Caco-2 (cell line): ENCODE measurements at regions not wholly inside any gene's neighbourhood (a gene's known extent, or its start where the extent isn't known, plus 50 kb on each side); places are given as distances from the start of the nearest gene placed in this dataset.

Experiments used
- BruUV-seq: library from RNA; stranded (reverse); fragments of 400-500 nt; replicated peaks from 2 replicates; lab custom pipeline; 2021; lab: Mats Ljungman, UMichigan
- CTCF ChIA-PET: fragments of 300-600 bp; sonication (Branson Sonifier 250); formaldehyde crosslinking; loops from one replicate; lab custom pipeline; 2022; ENCODE audit warnings: antibody characterized with exemption; lab: Charles Lee
- POLR2A ChIA-PET: fragments of 300-600 bp; sonication (Branson Sonifier 250); formaldehyde crosslinking; loops from one replicate; lab custom pipeline; 2022; ENCODE audit warnings: antibody characterized with exemption; lab: Charles Lee
- DNase-seq, 2 experiments: peaks; one replicate each; pipeline versions ENCODE4 v3.0.0 to v3.0.0-alpha.2; 2020 to 2022
- H3K27me3 ChIP-seq: replicated peaks from 2 replicates; pipeline ENCODE4 v1.6.0; 2011; ENCODE audit warnings: low read length; ENCODE audit not compliant: control insufficient read depth, insufficient read depth
- H3K36me3 ChIP-seq: 2 replicates; pipeline ENCODE4 v1.5.1; 2011; ENCODE audit warnings: low read length; ENCODE audit not compliant: control insufficient read depth, insufficient read depth
- H3K4me1 ChIP-seq: fragments of 250-450 bp; sonication (Bioruptor Pico); 2 replicates; pipeline ENCODE4 v1.5.1; 2020; ENCODE audit warnings: mild to moderate bottlenecking
- H3K4me3 ChIP-seq: 2 replicates; pipeline ENCODE4 v1.5.1; 2011; ENCODE audit warnings: low read depth, mild to moderate bottlenecking, control low read depth, low read length
- H3K9me3 ChIP-seq: fragments of 250-450 bp; sonication (Bioruptor Pico); 2 replicates; pipeline ENCODE4 v1.5.1; 2020; ENCODE audit warnings: mild to moderate bottlenecking, moderate library complexity
- H3K27ac Mint-ChIP-seq: one replicate; pipeline ENCODE4 v1.8.0; 2022; ENCODE audit warnings: mixed read lengths; ENCODE audit not compliant: unreplicated experiment
- H3K27me3 Mint-ChIP-seq: one replicate; pipeline ENCODE4 v1.8.0; 2022; ENCODE audit warnings: mixed read lengths; ENCODE audit not compliant: insufficient read depth, unreplicated experiment
- H3K36me3 Mint-ChIP-seq: one replicate; pipeline ENCODE4 v1.8.0; 2022; ENCODE audit warnings: mild to moderate bottlenecking, mixed read lengths; ENCODE audit not compliant: insufficient read depth, unreplicated experiment
- H3K4me1 Mint-ChIP-seq: one replicate; pipeline ENCODE4 v1.8.0; 2022; ENCODE audit warnings: low read depth, mixed read lengths; ENCODE audit not compliant: unreplicated experiment
- H3K4me3 Mint-ChIP-seq: one replicate; pipeline ENCODE4 v1.8.0; 2022; ENCODE audit warnings: mild to moderate bottlenecking, moderate library complexity, mixed read lengths; ENCODE audit not compliant: unreplicated experiment
- H3K9me3 Mint-ChIP-seq: one replicate; pipeline ENCODE4 v1.8.0; 2022; ENCODE audit warnings: mixed read lengths; ENCODE audit not compliant: unreplicated experiment
- intact Hi-C: fragments of 100-400 bp; cut with micrococcal nuclease; formaldehyde crosslinking; loops from one replicate; pipeline ENCODE4 v1.10.0; 2022; ENCODE audit not compliant: unreplicated experiment
- TF ChIP-seq, protein P1 (sequence below), 2 experiments: fragments of 200-600 bp in 1 of 2; IDR thresholded peaks; 1 replicate in 1 of 2; 2 replicates in 1 of 2; pipeline versions ENCODE4 v1.5.1 to v1.8.0; 2011 to 2022; ENCODE audit warnings: antibody characterized with exemption in 1 of 2, control low read depth in 1 of 2, inconsistent platforms in 1 of 2, low read depth in 1 of 2, low read length in 1 of 2, mild to moderate bottlenecking in 1 of 2, moderate library complexity in 1 of 2; ENCODE audit not compliant: insufficient read depth in 1 of 2, severe bottlenecking in 1 of 2, unreplicated experiment in 1 of 2

DNA sequence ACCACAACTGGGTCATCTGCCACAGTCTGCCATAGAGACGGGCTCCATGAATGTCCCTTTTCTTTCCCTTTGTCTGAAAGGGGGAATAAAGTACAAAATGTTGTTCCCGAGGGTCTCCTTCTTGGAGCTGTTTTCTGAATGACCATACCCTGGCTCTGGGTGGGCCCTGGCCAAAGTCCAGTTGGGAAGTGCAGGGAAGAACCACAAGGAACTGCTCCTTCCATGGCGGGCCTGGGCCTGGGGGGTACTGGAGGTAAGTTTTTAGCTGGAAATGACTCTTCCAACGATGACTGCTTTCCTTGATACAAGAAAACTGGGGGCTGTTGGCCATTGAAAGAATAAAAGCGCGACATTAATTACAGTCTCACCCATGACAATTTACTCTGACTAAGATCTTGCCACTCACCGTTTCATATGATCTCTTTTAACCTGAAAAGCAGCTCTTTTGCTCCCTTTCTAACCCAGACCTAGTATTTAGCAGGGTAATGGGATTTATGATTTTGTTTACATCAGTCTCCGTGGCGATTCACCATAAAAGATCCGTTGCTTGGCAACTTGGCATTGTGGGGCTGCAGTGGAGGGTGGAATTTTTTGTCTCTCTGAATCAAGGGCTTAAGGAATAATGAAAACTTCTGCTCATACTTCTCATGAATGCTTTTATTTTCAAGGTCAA is 89.2 kb upstream of the PTCH1 start:
- Histone ChIP-seq H3K4me1 (no peaks in the 10 kb centered on the region), H3K4me3 (no peak overlapping the region), H3K36me3 (no peaks in the 10 kb centered on the region), H3K9me3 (no peaks in the 10 kb centered on the region), H3K27me3 (no peaks in the 10 kb centered on the region)
- Mint-ChIP-seq H3K9me3 (no peaks in the 10 kb centered on the region), H3K4me3 (no peak overlapping the region), H3K4me1 (peaks cover 6% of the 10 kb centered on the region), H3K27ac (no peak overlapping the region), H3K36me3 (no peaks in the 10 kb centered on the region), H3K27me3 (peaks cover under 1% of the 10 kb centered on the region)
- no peak for DNase-seq
- ChIA-PET POLR2A (no interaction called here), CTCF (no interaction called here)
- intact Hi-C loops: no loop called here
- TF ChIP-seq, protein P1, sequence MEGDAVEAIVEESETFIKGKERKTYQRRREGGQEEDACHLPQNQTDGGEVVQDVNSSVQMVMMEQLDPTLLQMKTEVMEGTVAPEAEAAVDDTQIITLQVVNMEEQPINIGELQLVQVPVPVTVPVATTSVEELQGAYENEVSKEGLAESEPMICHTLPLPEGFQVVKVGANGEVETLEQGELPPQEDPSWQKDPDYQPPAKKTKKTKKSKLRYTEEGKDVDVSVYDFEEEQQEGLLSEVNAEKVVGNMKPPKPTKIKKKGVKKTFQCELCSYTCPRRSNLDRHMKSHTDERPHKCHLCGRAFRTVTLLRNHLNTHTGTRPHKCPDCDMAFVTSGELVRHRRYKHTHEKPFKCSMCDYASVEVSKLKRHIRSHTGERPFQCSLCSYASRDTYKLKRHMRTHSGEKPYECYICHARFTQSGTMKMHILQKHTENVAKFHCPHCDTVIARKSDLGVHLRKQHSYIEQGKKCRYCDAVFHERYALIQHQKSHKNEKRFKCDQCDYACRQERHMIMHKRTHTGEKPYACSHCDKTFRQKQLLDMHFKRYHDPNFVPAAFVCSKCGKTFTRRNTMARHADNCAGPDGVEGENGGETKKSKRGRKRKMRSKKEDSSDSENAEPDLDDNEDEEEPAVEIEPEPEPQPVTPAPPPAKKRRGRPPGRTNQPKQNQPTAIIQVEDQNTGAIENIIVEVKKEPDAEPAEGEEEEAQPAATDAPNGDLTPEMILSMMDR (IDR thresholded peaks at IDR 0.05; ENCODE audit: insufficient read depth in 1 of 2, low read depth in 1 of 2, low read length in 1 of 2, severe bottlenecking in 1 of 2, unreplicated experiment in 1 of 2): no peak
- BruUV-seq: no TSS peak

- no peaks in the 10 kb centered on the region for H3K36me3 ChIP-seq
- TF ChIP-seq, protein P1 (IDR thresholded peaks at IDR 0.05; ENCODE audit: insufficient read depth in 1 of 2, low read depth in 1 of 2, low read length in 1 of 2, severe bottlenecking in 1 of 2, unreplicated experiment in 1 of 2): no peak
- intact Hi-C loops: no loop called here
- DNase-seq: peak in 1 of 2 experiments; percentile 20
- POLR2A ChIA-PET: no interaction called here
- no peaks in the 10 kb centered on the region for H3K9me3 ChIP-seq
- Mint-ChIP-seq H3K36me3 (no peaks in the 10 kb centered on the region), H3K27ac (no peak overlapping the region), H3K27me3 (peaks cover 3% of the 10 kb centered on the region), H3K9me3 (no peaks in the 10 kb centered on the region), H3K4me3 (no peak overlapping the region), H3K4me1 (peaks cover 6% of the 10 kb centered on the region)
- CTCF ChIA-PET: no interaction called here
- BruUV-seq: no TSS peak
- no peaks in the 10 kb centered on the region for H3K27me3 ChIP-seq
- H3K4me1 ChIP-seq: no peaks in the 10 kb centered on the region
- H3K4me3 ChIP-seq: no peak overlapping the region
Measured at GRCh38 chr9:95605101-95605500, 88.3 kb upstream of the PTCH1 start.

GRCh38 chr9:95598236-95598635 is 81.5 kb upstream of the PTCH1 start:
- POLR2A ChIA-PET: interaction anchor here (0.6 kb wide), 1 partner anchor 46 kb away, joined by 5 read pairs; no protein-coding TSS in a partner anchor
- TF ChIP-seq, protein P1 (IDR thresholded peaks at IDR 0.05; ENCODE audit: insufficient read depth in 1 of 2, low read depth in 1 of 2, low read length in 1 of 2, severe bottlenecking in 1 of 2, unreplicated experiment in 1 of 2): no peak
- Histone ChIP-seq H3K27me3 (no peaks in the 10 kb centered on the region), H3K36me3 (no peaks in the 10 kb centered on the region), H3K4me1 (no peaks in the 10 kb centered on the region), H3K4me3 (no peak overlapping the region), H3K9me3 (no peaks in the 10 kb centered on the region)
- Mint-ChIP-seq H3K36me3 (no peaks in the 10 kb centered on the region), H3K27ac (no peak overlapping the region), H3K27me3 (peaks cover 3% of the 10 kb centered on the region), H3K4me3 (no peak overlapping the region), H3K4me1 (peaks cover 6% of the 10 kb centered on the region), H3K9me3 (no peaks in the 10 kb centered on the region)
- intact Hi-C loops: no loop called here
- no TSS peak for BruUV-seq
- CTCF ChIA-PET: no interaction called here
- DNase-seq: no peak
